ENCODE measurements at regions not wholly inside any gene's neighbourhood (a gene's known extent, or its start where the extent isn't known, plus 50 kb on each side); places are given as distances from the start of the nearest gene placed in this dataset.

GRCh38 chr16:17861981-17862479 is 391.3 kb upstream of the XYLT1 start:
- Histone ChIP-seq H3K4me3 (no peak overlapping the region), H3K27me3 (peaks cover 0 to 3% (median 0%) of the 10 kb centered on the region in 3 donors), H3K4me1 (no peaks in the 10 kb centered on the region), H3K36me3 (no peaks in the 10 kb centered on the region), H3K9me3 (no peaks in the 10 kb centered on the region), H3K27ac (no peak overlapping the region)
- in situ Hi-C loops (cut with MboI; ENCODE audit: low sequenced_read_pairs in 4 of 4), result no loop called here
- no peak for TF ChIP-seq POLR2A (IDR thresholded peaks at IDR 0.05)
- no peak for TF ChIP-seq CTCF (IDR thresholded peaks at IDR 0.05 in 4 of 5, conservative IDR thresholded peaks at IDR 0.05 in 1 of 5)
- intact Hi-C loops (cut with DNase I; ENCODE audit: low total_unique reads), result no loop called here
- ATAC-seq (no peak), DNase-seq (no peak)

GRCh38 chr16:17858061-17858460 is 387.3 kb upstream of the XYLT1 start:
- Histone ChIP-seq H3K9me3 (no peaks in the 10 kb centered on the region), H3K4me1 (no peaks in the 10 kb centered on the region), H3K36me3 (no peaks in the 10 kb centered on the region), H3K4me3 (no peak overlapping the region), H3K27me3 (peaks cover 0 to 3% (median 0%) of the 10 kb centered on the region in 3 donors), H3K27ac (no peak overlapping the region)
- ATAC-seq (no peak), DNase-seq (no peak)
- in situ Hi-C loops (cut with MboI; ENCODE audit: low sequenced_read_pairs in 4 of 4) (no loop called here), intact Hi-C loops (cut with DNase I; ENCODE audit: low total_unique reads) (no loop called here)
- no peak for TF ChIP-seq CTCF (IDR thresholded peaks at IDR 0.05 in 4 of 5, conservative IDR thresholded peaks at IDR 0.05 in 1 of 5)
- no peak for TF ChIP-seq POLR2A (IDR thresholded peaks at IDR 0.05)

GRCh38 chr16:17853958-17854357 is 383.2 kb upstream of the XYLT1 start:
- ATAC-seq (no peak), DNase-seq (no peak)
- TF ChIP-seq POLR2A (IDR thresholded peaks at IDR 0.05) (no peak), CTCF (IDR thresholded peaks at IDR 0.05 in 4 of 5, conservative IDR thresholded peaks at IDR 0.05 in 1 of 5) (no peak)
- intact Hi-C loops (cut with DNase I; ENCODE audit: low total_unique reads), result no loop called here
- Histone ChIP-seq H3K9me3 (no peaks in the 10 kb centered on the region), H3K4me3 (no peak overlapping the region), H3K36me3 (no peaks in the 10 kb centered on the region), H3K4me1 (no peaks in the 10 kb centered on the region), H3K27me3 (peaks cover 0 to 3% (median 0%) of the 10 kb centered on the region in 3 donors), H3K27ac (no peak overlapping the region)
- in situ Hi-C loops (cut with MboI; ENCODE audit: low sequenced_read_pairs in 4 of 4), result no loop called here

- Histone ChIP-seq H3K9me3 (no peaks in the 10 kb centered on the region), H3K4me1 (no peaks in the 10 kb centered on the region), H3K27ac (no peak overlapping the region), H3K36me3 (no peaks in the 10 kb centered on the region), H3K27me3 (peaks cover 0 to 3% (median 0%) of the 10 kb centered on the region in 3 donors), H3K4me3 (no peak overlapping the region)
- in situ Hi-C loops (cut with MboI; ENCODE audit: low sequenced_read_pairs in 4 of 4), result no loop called here
- TF ChIP-seq CTCF (IDR thresholded peaks at IDR 0.05 in 4 of 5, conservative IDR thresholded peaks at IDR 0.05 in 1 of 5) (no peak), POLR2A (IDR thresholded peaks at IDR 0.05) (no peak)
- intact Hi-C loops (cut with DNase I; ENCODE audit: low total_unique reads), result no loop called here
- DNase-seq (no peak), ATAC-seq (no peak)
Observed at GRCh38 chr16:17852977-17853702, 382.4 kb upstream of the XYLT1 start.
